Gastroesophageal sphincter (tissue), 3 donors: ENCODE measurements at regions not wholly inside any gene's neighbourhood (a gene's known extent, or its start where the extent isn't known, plus 50 kb on each side); places are given as distances from the start of the nearest gene placed in this dataset.

Source experiments
- CTCF ChIP-seq, 4 experiments: fragments of 200-600 bp in 2 of 4; fragments of 450-650 bp in 2 of 4; sonication (generic) in 1 of 4; IDR thresholded peaks; one replicate each; pipeline ENCODE4 v1.5.1; 2017 to 2019; ENCODE audit warnings: antibody characterized with exemption in 4 of 4, mild to moderate bottlenecking in 2 of 4, moderate library complexity in 2 of 4
- EP300 ChIP-seq: sonication (generic); formaldehyde crosslinking; IDR thresholded peaks from one replicate; pipeline ENCODE4 v1.6.1; 2017; ENCODE audit warnings: antibody characterized with exemption, mild to moderate bottlenecking
- POLR2A ChIP-seq, 2 donors: fragments of 450-650 bp; IDR thresholded peaks; one replicate each; pipeline ENCODE4 v1.6.1; 2017; ENCODE audit warnings: antibody characterized with exemption in 2 of 2, mild to moderate bottlenecking in 2 of 2, moderate library complexity in 1 of 2

GRCh38 chr5:40436535-40437237 is 243.0 kb upstream of the PTGER4 start:
- TF ChIP-seq POLR2A (IDR thresholded peaks at IDR 0.05) (no peak), CTCF (IDR thresholded peaks at IDR 0.05) (no peak), EP300 (no peak)
